Loucy (cell line): ENCODE measurements at regions not wholly inside any gene's neighbourhood (a gene's known extent, or its start where the extent isn't known, plus 50 kb on each side); places are given as distances from the start of the nearest gene placed in this dataset.

ENCODE experiments used
- CTCF ChIP-seq: fragments of 200-600 bp; sonication (generic); conservative IDR thresholded peaks from 2 replicates; pipeline ENCODE4 v1.5.1; 2014; ENCODE audit warnings: mild to moderate bottlenecking, antibody characterized with exemption, low read length
- EZH2phosphoT487 ChIP-seq: fragments of 200-600 bp; IDR thresholded peaks from 2 replicates; pipeline ENCODE4 v1.6.1; 2018; ENCODE audit warnings: antibody characterized with exemption, mild to moderate bottlenecking, moderate library complexity, borderline replicate concordance

- TF ChIP-seq CTCF (no peak), EZH2phosphoT487 (no peak)
These were observed 141.0 kb downstream of the GADD45G start for GRCh38 chr9:89745601-89746376.
